HEK293 (cell line): ENCODE measurements at regions not wholly inside any gene's neighbourhood (a gene's known extent, or its start where the extent isn't known, plus 50 kb on each side); places are given as distances from the start of the nearest gene placed in this dataset.

Experiments
- CTCF ChIP-seq: fragments of 450-650 bp; formaldehyde crosslinking; IDR thresholded peaks from 2 replicates; pipeline ENCODE4 v1.5.1; 2016; ENCODE audit warnings: missing biosample characterization, missing genetic modification characterization
- HOXD13 ChIP-seq: sonication (generic); formaldehyde crosslinking; IDR thresholded peaks from 2 replicates; pipeline ENCODE4 v1.8.0; 2022; ENCODE audit warnings: missing genetic modification reagents, borderline replicate concordance
- KLF10 ChIP-seq: fragments of 450-650 bp; IDR thresholded peaks from 2 replicates; pipeline ENCODE4 v1.5.1; 2018; ENCODE audit warnings: missing biosample characterization, mild to moderate bottlenecking, missing genetic modification characterization
- KLF7 ChIP-seq: fragments of 450-650 bp; formaldehyde crosslinking; IDR thresholded peaks from 2 replicates; pipeline ENCODE4 v1.5.1; 2016; ENCODE audit warnings: missing biosample characterization, missing genetic modification characterization, borderline replicate concordance
- ZNF121 ChIP-seq: fragments of 450-650 bp; formaldehyde crosslinking; IDR thresholded peaks from 2 replicates; pipeline ENCODE4 v1.5.1; 2016; ENCODE audit warnings: missing biosample characterization, missing genetic modification characterization
- ZNF146 ChIP-seq: fragments of 450-650 bp; formaldehyde crosslinking; IDR thresholded peaks from 2 replicates; pipeline ENCODE4 v1.5.1; 2016; ENCODE audit warnings: missing biosample characterization, missing genetic modification characterization
- ZNF2 ChIP-seq: fragments of 450-650 bp; formaldehyde crosslinking; IDR thresholded peaks from 2 replicates; pipeline ENCODE4 v1.5.1; 2016; ENCODE audit warnings: missing biosample characterization, missing genetic modification characterization
- ZNF423 ChIP-seq: fragments of 450-650 bp; formaldehyde crosslinking; IDR thresholded peaks from 2 replicates; pipeline ENCODE4 v1.5.1; 2016; ENCODE audit warnings: missing biosample characterization, missing genetic modification characterization
- ZNF561 ChIP-seq: fragments of 450-650 bp; IDR thresholded peaks from 2 replicates; pipeline ENCODE4 v1.5.1; 2018; ENCODE audit warnings: missing biosample characterization, missing genetic modification characterization, borderline replicate concordance
- ZNF571 ChIP-seq: fragments of 450-650 bp; formaldehyde crosslinking; IDR thresholded peaks from 2 replicates; pipeline ENCODE4 v1.5.0; 2017; ENCODE audit warnings: missing biosample characterization, missing genetic modification characterization
- ZNF777 ChIP-seq: fragments of 450-650 bp; formaldehyde crosslinking; IDR thresholded peaks from 2 replicates; pipeline ENCODE4 v1.5.1; 2017; ENCODE audit warnings: missing biosample characterization, missing genetic modification characterization, borderline replicate concordance
- ZSCAN30 ChIP-seq: fragments of 450-650 bp; IDR thresholded peaks from 2 replicates; pipeline ENCODE4 v1.5.1; 2018; ENCODE audit warnings: missing biosample characterization, mild to moderate bottlenecking, missing genetic modification characterization, moderate library complexity
- TF ChIP-seq, protein P1 (sequence below): fragments of 450-650 bp; formaldehyde crosslinking; IDR thresholded peaks from 2 replicates; pipeline ENCODE4 v1.5.1; 2016; ENCODE audit warnings: missing biosample characterization, missing genetic modification characterization

DNA sequence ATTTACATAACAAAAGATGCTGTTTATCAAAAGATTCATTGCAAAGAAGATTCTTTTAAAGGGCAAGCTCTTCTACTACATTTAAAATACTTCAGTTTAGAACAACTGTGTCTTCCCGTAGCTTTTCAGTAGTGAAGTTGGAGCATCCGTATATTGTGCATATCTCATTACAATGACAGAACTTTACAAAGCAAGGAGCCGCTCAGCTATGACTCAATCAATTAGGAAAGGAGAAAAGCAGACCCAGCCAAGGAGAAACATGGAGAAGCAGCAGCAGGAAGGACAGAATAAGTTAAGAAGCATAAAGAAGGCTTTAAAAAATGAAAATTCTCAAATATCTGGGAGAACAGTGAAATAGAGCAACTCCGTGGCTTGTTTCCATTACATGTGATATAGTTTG is 132.6 kb upstream of the SMLR1 start:
- TF ChIP-seq ZNF423 (tag by site-specific recombination) = no peak
- no peak for TF ChIP-seq CTCF
- no peak for TF ChIP-seq KLF7 (tag by site-specific recombination)
- TF ChIP-seq ZSCAN30 (tag by site-specific recombination) = no peak
- no peak for TF ChIP-seq KLF10 (tag by site-specific recombination)
- no peak for TF ChIP-seq ZNF2 (tag by site-specific recombination)
- TF ChIP-seq ZNF777 (tag by site-specific recombination) = no peak
- TF ChIP-seq ZNF146 = no peak
- TF ChIP-seq ZNF561 (tag by site-specific recombination) = no peak
- TF ChIP-seq, protein P1, sequence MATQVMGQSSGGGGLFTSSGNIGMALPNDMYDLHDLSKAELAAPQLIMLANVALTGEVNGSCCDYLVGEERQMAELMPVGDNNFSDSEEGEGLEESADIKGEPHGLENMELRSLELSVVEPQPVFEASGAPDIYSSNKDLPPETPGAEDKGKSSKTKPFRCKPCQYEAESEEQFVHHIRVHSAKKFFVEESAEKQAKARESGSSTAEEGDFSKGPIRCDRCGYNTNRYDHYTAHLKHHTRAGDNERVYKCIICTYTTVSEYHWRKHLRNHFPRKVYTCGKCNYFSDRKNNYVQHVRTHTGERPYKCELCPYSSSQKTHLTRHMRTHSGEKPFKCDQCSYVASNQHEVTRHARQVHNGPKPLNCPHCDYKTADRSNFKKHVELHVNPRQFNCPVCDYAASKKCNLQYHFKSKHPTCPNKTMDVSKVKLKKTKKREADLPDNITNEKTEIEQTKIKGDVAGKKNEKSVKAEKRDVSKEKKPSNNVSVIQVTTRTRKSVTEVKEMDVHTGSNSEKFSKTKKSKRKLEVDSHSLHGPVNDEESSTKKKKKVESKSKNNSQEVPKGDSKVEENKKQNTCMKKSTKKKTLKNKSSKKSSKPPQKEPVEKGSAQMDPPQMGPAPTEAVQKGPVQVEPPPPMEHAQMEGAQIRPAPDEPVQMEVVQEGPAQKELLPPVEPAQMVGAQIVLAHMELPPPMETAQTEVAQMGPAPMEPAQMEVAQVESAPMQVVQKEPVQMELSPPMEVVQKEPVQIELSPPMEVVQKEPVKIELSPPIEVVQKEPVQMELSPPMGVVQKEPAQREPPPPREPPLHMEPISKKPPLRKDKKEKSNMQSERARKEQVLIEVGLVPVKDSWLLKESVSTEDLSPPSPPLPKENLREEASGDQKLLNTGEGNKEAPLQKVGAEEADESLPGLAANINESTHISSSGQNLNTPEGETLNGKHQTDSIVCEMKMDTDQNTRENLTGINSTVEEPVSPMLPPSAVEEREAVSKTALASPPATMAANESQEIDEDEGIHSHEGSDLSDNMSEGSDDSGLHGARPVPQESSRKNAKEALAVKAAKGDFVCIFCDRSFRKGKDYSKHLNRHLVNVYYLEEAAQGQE (tag by site-specific recombination) = no peak
- no peak for TF ChIP-seq HOXD13
- TF ChIP-seq ZNF571 (tag by site-specific recombination) = no peak
- TF ChIP-seq ZNF121 (tag by site-specific recombination) = no peak
